GM19043 (cell line): ENCODE measurements at regions not wholly inside any gene's neighbourhood (a gene's known extent, or its start where the extent isn't known, plus 50 kb on each side); places are given as distances from the start of the nearest gene placed in this dataset.

Experiments
- ATAC-seq: cut with Tn5 transposase; IDR thresholded peaks from one replicate; pipeline ENCODE4 v1.9.1; 2021; ENCODE audit warnings: low read depth; ENCODE audit not compliant: unreplicated experiment

GRCh38 chr13:58032676-58033460 lies 401.3 kb downstream of the PCDH17 start:
- ATAC-seq: no peak

- no peak for ATAC-seq
Observed at GRCh38 chr13:58043971-58044370, 412.4 kb downstream of the PCDH17 start.

GRCh38 chr13:58048670-58049069 lies 417.1 kb downstream of the PCDH17 start:
- ATAC-seq: no peak

- ATAC-seq: no peak
Observed at GRCh38 chr13:58051396-58051795, 419.9 kb downstream of the PCDH17 start.

GRCh38 chr13:58051807-58052375 lies 420.3 kb downstream of the PCDH17 start:
- ATAC-seq: no peak

- ATAC-seq: no peak
Observed at GRCh38 chr13:58056426-58056825, 424.9 kb downstream of the PCDH17 start.

GRCh38 chr13:58059624-58060023 lies 428.1 kb downstream of the PCDH17 start:
- no peak for ATAC-seq

- no peak for ATAC-seq
Observed at GRCh38 chr13:58080806-58081205, 449.3 kb downstream of the PCDH17 start.

GRCh38 chr13:58081301-58081820 lies 449.8 kb downstream of the PCDH17 start:
- no peak for ATAC-seq

GRCh38 chr13:58083064-58083463 lies 451.5 kb downstream of the PCDH17 start:
- no peak for ATAC-seq

- no peak for ATAC-seq
Observed at GRCh38 chr13:58085274-58085673, 453.7 kb downstream of the PCDH17 start.

GRCh38 chr13:58085819-58086218 lies 454.3 kb downstream of the PCDH17 start:
- ATAC-seq: no peak

- no peak for ATAC-seq
Observed at GRCh38 chr13:58087566-58087965, 456.0 kb downstream of the PCDH17 start.

- ATAC-seq: no peak
Observed at GRCh38 chr13:58093394-58093793, 461.9 kb downstream of the PCDH17 start.

- ATAC-seq: no peak
Observed at GRCh38 chr13:58097831-58098230, 466.3 kb downstream of the PCDH17 start.

GRCh38 chr13:58119351-58119750 lies 487.8 kb downstream of the PCDH17 start:
- ATAC-seq: no peak

- no peak for ATAC-seq
Observed at GRCh38 chr13:58119804-58120203, 488.3 kb downstream of the PCDH17 start.

GRCh38 chr13:58126496-58126895 lies 495.0 kb downstream of the PCDH17 start:
- no peak for ATAC-seq

- no peak for ATAC-seq
Observed at GRCh38 chr13:58134012-58134411, 502.5 kb downstream of the PCDH17 start.

- ATAC-seq: no peak
Observed at GRCh38 chr13:58134525-58134924, 503.0 kb downstream of the PCDH17 start.

GRCh38 chr13:58142952-58143351 lies 511.4 kb downstream of the PCDH17 start:
- no peak for ATAC-seq

- no peak for ATAC-seq
Observed at GRCh38 chr13:58144616-58145015, 513.1 kb downstream of the PCDH17 start.
